VCaP (cell line): ENCODE measurements at regions not wholly inside any gene's neighbourhood (a gene's known extent, or its start where the extent isn't known, plus 50 kb on each side); places are given as distances from the start of the nearest gene placed in this dataset.

Experiments used
- H3K27ac ChIP-seq: fragments of 450-650 bp; 2 replicates; pipeline ENCODE4 v1.5.1; 2017
- CTCF ChIP-seq: fragments of 450-650 bp; conservative IDR thresholded peaks from 2 replicates; pipeline ENCODE4 v1.5.1; 2017; ENCODE audit warnings: mild to moderate bottlenecking, moderate library complexity

- no peak overlapping the region for H3K27ac ChIP-seq
- no peak for TF ChIP-seq CTCF
These were observed 78.5 kb upstream of the PRDM11 start for GRCh38 chr11:45067966-45068365.

GRCh38 chr11:45071232-45071631 lies 75.2 kb upstream of the PRDM11 start:
- no peak for TF ChIP-seq CTCF
- no peak overlapping the region for H3K27ac ChIP-seq

- H3K27ac ChIP-seq, result no peak overlapping the region
- no peak for TF ChIP-seq CTCF
These were observed 72.7 kb upstream of the PRDM11 start for GRCh38 chr11:45073685-45074141.

- TF ChIP-seq CTCF, result no peak
- H3K27ac ChIP-seq, result no peak overlapping the region
These were observed 70.9 kb upstream of the PRDM11 start for GRCh38 chr11:45075519-45075918.

GRCh38 chr11:45075952-45076351 lies 70.5 kb upstream of the PRDM11 start:
- no peak for TF ChIP-seq CTCF
- H3K27ac ChIP-seq, result no peak overlapping the region

- no peak for TF ChIP-seq CTCF
- no peak overlapping the region for H3K27ac ChIP-seq
These were observed 69.7 kb upstream of the PRDM11 start for GRCh38 chr11:45076761-45077160.

- no peak for TF ChIP-seq CTCF
- H3K27ac ChIP-seq, result no peak overlapping the region
These were observed 68.0 kb upstream of the PRDM11 start for GRCh38 chr11:45078236-45079074.
